ENCODE measurements at regions not wholly inside any gene's neighbourhood (a gene's known extent, or its start where the extent isn't known, plus 50 kb on each side); places are given as distances from the start of the nearest gene placed in this dataset.

- DNase-seq (ENCODE audit: low spot score): no peak
- Mint-ChIP-seq H3K36me3 (ENCODE audit: low read depth) (no peaks in the 10 kb centered on the region), H3K4me1 (ENCODE audit: low read depth) (peaks cover 5% of the 10 kb centered on the region), H3K9me3 (no peaks in the 10 kb centered on the region), H3K4me3 (ENCODE audit: low read depth) (no peak overlapping the region), H3K27me3 (ENCODE audit: low read depth) (peaks cover 5% of the 10 kb centered on the region), H3K27ac (no peak overlapping the region)
- intact Hi-C loops (cut with micrococcal nuclease): no loop called here
These were observed 198.5 kb downstream of the RHOU start for GRCh38 chr1:228933753-228934152.

GRCh38 chr1:228935198-228935663 is 200.0 kb downstream of the RHOU start:
- no peaks in the 10 kb centered on the region for H3K9me3 Mint-ChIP-seq
- intact Hi-C loops (cut with micrococcal nuclease): no loop called here
- H3K36me3 Mint-ChIP-seq (ENCODE audit: low read depth): no peaks in the 10 kb centered on the region
- peaks cover 5% of the 10 kb centered on the region for H3K4me1 Mint-ChIP-seq (ENCODE audit: low read depth)
- peaks cover 4% of the 10 kb centered on the region for H3K27me3 Mint-ChIP-seq (ENCODE audit: low read depth)
- no peak overlapping the region for H3K27ac Mint-ChIP-seq
- no peak overlapping the region for H3K4me3 Mint-ChIP-seq (ENCODE audit: low read depth)
- DNase-seq (ENCODE audit: low spot score): no peak

GRCh38 chr1:228935855-228936727 is 200.8 kb downstream of the RHOU start:
- DNase-seq (ENCODE audit: low spot score): no peak
- H3K27me3 Mint-ChIP-seq (ENCODE audit: low read depth): peaks cover 4% of the 10 kb centered on the region
- intact Hi-C loops (cut with micrococcal nuclease): no loop called here
- H3K36me3 Mint-ChIP-seq (ENCODE audit: low read depth): no peaks in the 10 kb centered on the region
- no peak overlapping the region for H3K27ac Mint-ChIP-seq
- H3K9me3 Mint-ChIP-seq: no peaks in the 10 kb centered on the region
- peaks cover 5% of the 10 kb centered on the region for H3K4me1 Mint-ChIP-seq (ENCODE audit: low read depth)
- no peak overlapping the region for H3K4me3 Mint-ChIP-seq (ENCODE audit: low read depth)

- no peak overlapping the region for H3K27ac Mint-ChIP-seq
- intact Hi-C loops (cut with micrococcal nuclease): no loop called here
- no peak for DNase-seq (ENCODE audit: low spot score)
- peaks cover 5% of the 10 kb centered on the region for H3K4me1 Mint-ChIP-seq (ENCODE audit: low read depth)
- no peaks in the 10 kb centered on the region for H3K36me3 Mint-ChIP-seq (ENCODE audit: low read depth)
- no peak overlapping the region for H3K4me3 Mint-ChIP-seq (ENCODE audit: low read depth)
- no peaks in the 10 kb centered on the region for H3K9me3 Mint-ChIP-seq
- peaks cover 2% of the 10 kb centered on the region for H3K27me3 Mint-ChIP-seq (ENCODE audit: low read depth)
These were observed 201.6 kb downstream of the RHOU start for GRCh38 chr1:228936881-228937280.

- intact Hi-C loops (cut with micrococcal nuclease): no loop called here
- Mint-ChIP-seq H3K4me3 (ENCODE audit: low read depth) (no peak overlapping the region), H3K27me3 (ENCODE audit: low read depth) (peaks cover 2% of the 10 kb centered on the region), H3K27ac (no peak overlapping the region), H3K36me3 (ENCODE audit: low read depth) (no peaks in the 10 kb centered on the region), H3K4me1 (ENCODE audit: low read depth) (peaks cover 5% of the 10 kb centered on the region), H3K9me3 (no peaks in the 10 kb centered on the region)
- DNase-seq (ENCODE audit: low spot score): no peak
These were observed 202.1 kb downstream of the RHOU start for GRCh38 chr1:228937351-228937750.

GRCh38 chr1:228937851-228938536 is 202.7 kb downstream of the RHOU start:
- Mint-ChIP-seq H3K9me3 (no peaks in the 10 kb centered on the region), H3K36me3 (ENCODE audit: low read depth) (no peaks in the 10 kb centered on the region), H3K27me3 (ENCODE audit: low read depth) (peaks cover 2% of the 10 kb centered on the region), H3K4me3 (ENCODE audit: low read depth) (no peak overlapping the region), H3K27ac (no peak overlapping the region), H3K4me1 (ENCODE audit: low read depth) (peaks cover 5% of the 10 kb centered on the region)
- intact Hi-C loops (cut with micrococcal nuclease): no loop called here
- no peak for DNase-seq (ENCODE audit: low spot score)

GRCh38 chr1:228938537-228938901 is 203.2 kb downstream of the RHOU start:
- H3K27ac Mint-ChIP-seq: no peak overlapping the region
- no peak for DNase-seq (ENCODE audit: low spot score)

GRCh38 chr1:228939001-228939691 is 203.9 kb downstream of the RHOU start:
- Mint-ChIP-seq H3K4me1 (ENCODE audit: low read depth) (peaks cover 5% of the 10 kb centered on the region), H3K4me3 (ENCODE audit: low read depth) (no peak overlapping the region)

More at GRCh38 chr1:228938537-228938901, 203.2 kb downstream of the RHOU start:
- no peaks in the 10 kb centered on the region for H3K36me3 Mint-ChIP-seq (ENCODE audit: low read depth)
- H3K9me3 Mint-ChIP-seq: no peaks in the 10 kb centered on the region
- H3K27me3 Mint-ChIP-seq (ENCODE audit: low read depth): peaks cover 2% of the 10 kb centered on the region
- no peak overlapping the region for H3K4me3 Mint-ChIP-seq (ENCODE audit: low read depth)
- intact Hi-C loops (cut with micrococcal nuclease): no loop called here
- peaks cover 5% of the 10 kb centered on the region for H3K4me1 Mint-ChIP-seq (ENCODE audit: low read depth)

GRCh38 chr1:228939881-228940392 is 204.7 kb downstream of the RHOU start:
- Mint-ChIP-seq H3K36me3 (ENCODE audit: low read depth) (no peaks in the 10 kb centered on the region), H3K4me1 (ENCODE audit: low read depth) (peaks cover 5% of the 10 kb centered on the region), H3K9me3 (no peaks in the 10 kb centered on the region), H3K4me3 (ENCODE audit: low read depth) (no peak overlapping the region), H3K27ac (no peak overlapping the region), H3K27me3 (ENCODE audit: low read depth) (no peaks in the 10 kb centered on the region)
- no peak for DNase-seq (ENCODE audit: low spot score)
- intact Hi-C loops (cut with micrococcal nuclease): no loop called here

More at GRCh38 chr1:228939001-228939691, 203.9 kb downstream of the RHOU start:
- no peaks in the 10 kb centered on the region for H3K36me3 Mint-ChIP-seq (ENCODE audit: low read depth)
- no peak overlapping the region for H3K27ac Mint-ChIP-seq
- no peaks in the 10 kb centered on the region for H3K9me3 Mint-ChIP-seq
- DNase-seq (ENCODE audit: low spot score): no peak
- peaks cover 2% of the 10 kb centered on the region for H3K27me3 Mint-ChIP-seq (ENCODE audit: low read depth)
- intact Hi-C loops (cut with micrococcal nuclease): no loop called here

GRCh38 chr1:228940526-228940925 is 205.2 kb downstream of the RHOU start:
- Mint-ChIP-seq H3K27ac (no peak overlapping the region), H3K4me1 (ENCODE audit: low read depth) (peaks cover 7% of the 10 kb centered on the region), H3K4me3 (ENCODE audit: low read depth) (no peak overlapping the region), H3K27me3 (ENCODE audit: low read depth) (no peaks in the 10 kb centered on the region), H3K36me3 (ENCODE audit: low read depth) (no peaks in the 10 kb centered on the region), H3K9me3 (no peaks in the 10 kb centered on the region)
- intact Hi-C loops (cut with micrococcal nuclease): no loop called here
- DNase-seq (ENCODE audit: low spot score): no peak

- DNase-seq (ENCODE audit: low spot score): no peak
- Mint-ChIP-seq H3K27me3 (ENCODE audit: low read depth) (no peaks in the 10 kb centered on the region), H3K27ac (no peak overlapping the region), H3K4me3 (ENCODE audit: low read depth) (no peak overlapping the region), H3K9me3 (no peaks in the 10 kb centered on the region), H3K4me1 (ENCODE audit: low read depth) (peaks cover 7% of the 10 kb centered on the region), H3K36me3 (ENCODE audit: low read depth) (no peaks in the 10 kb centered on the region)
- intact Hi-C loops (cut with micrococcal nuclease): no loop called here
These were observed 205.6 kb downstream of the RHOU start for GRCh38 chr1:228940926-228941325.

GRCh38 chr1:228941666-228942065 is 206.4 kb downstream of the RHOU start:
- intact Hi-C loops (cut with micrococcal nuclease): no loop called here
- no peaks in the 10 kb centered on the region for H3K36me3 Mint-ChIP-seq (ENCODE audit: low read depth)
- H3K4me1 Mint-ChIP-seq (ENCODE audit: low read depth): peaks cover 7% of the 10 kb centered on the region
- DNase-seq (ENCODE audit: low spot score): no peak
- no peak overlapping the region for H3K4me3 Mint-ChIP-seq (ENCODE audit: low read depth)
- no peaks in the 10 kb centered on the region for H3K9me3 Mint-ChIP-seq
- no peaks in the 10 kb centered on the region for H3K27me3 Mint-ChIP-seq (ENCODE audit: low read depth)
- no peak overlapping the region for H3K27ac Mint-ChIP-seq
